SU-DHL-6 (cell line): ENCODE measurements at regions not wholly inside any gene's neighbourhood (a gene's known extent, or its start where the extent isn't known, plus 50 kb on each side); places are given as distances from the start of the nearest gene placed in this dataset.

Experiments used
- H2AFZ ChIP-seq: fragments of 200-600 bp; sonication (generic); 2 replicates; pipeline ENCODE4 v1.6.1; 2014; ENCODE audit warnings: low read depth, mild to moderate bottlenecking, moderate library complexity, mixed read lengths, antibody characterized with exemption, low read length; ENCODE audit not compliant: severe bottlenecking
- H3F3A ChIP-seq: fragments of 200-600 bp; shearing (Covaris generic); 2 replicates; pipeline ENCODE4 v1.6.0; 2016; ENCODE audit warnings: antibody characterized with exemption, mild to moderate bottlenecking; ENCODE audit not compliant: insufficient read depth
- H3K27ac ChIP-seq: fragments of 200-600 bp; sonication (generic); 2 replicates; pipeline ENCODE4 v1.5.1; 2016; ENCODE audit warnings: low read depth, mild to moderate bottlenecking, low read length, moderate library complexity, mixed read lengths
- H3K27me3 ChIP-seq: fragments of 200-600 bp; sonication (generic), shearing (Covaris generic); 2 replicates; pipeline ENCODE4 v1.6.0; 2014; ENCODE audit warnings: mild to moderate bottlenecking, low read length
- H3K36me3 ChIP-seq: fragments of 200-600 bp; sonication (generic); 2 replicates; pipeline ENCODE4 v1.6.1; 2014; ENCODE audit warnings: mild to moderate bottlenecking, low read length, mixed read lengths
- H3K4me2 ChIP-seq: fragments of 300-600, 200-600 bp; shearing (Covaris generic), sonication (generic); 2 replicates; pipeline ENCODE4 v1.6.0; 2014; ENCODE audit warnings: low read length, low read depth, mild to moderate bottlenecking; ENCODE audit not compliant: poor library complexity, severe bottlenecking
- H3K4me3 ChIP-seq: fragments of 200-600 bp; sonication (generic); 2 replicates; pipeline ENCODE4 v1.5.1; 2014; ENCODE audit warnings: antibody characterized with exemption, low read length, mild to moderate bottlenecking, mixed read lengths; ENCODE audit not compliant: insufficient read depth, poor library complexity, severe bottlenecking
- H3K79me2 ChIP-seq: fragments of 200-600 bp; sonication (generic); 2 replicates; pipeline ENCODE4 v1.6.1; 2014; ENCODE audit warnings: mild to moderate bottlenecking, low read length, moderate library complexity; ENCODE audit not compliant: insufficient read depth
- H3K9ac ChIP-seq: fragments of 200-600 bp; sonication (generic); 2 replicates; pipeline ENCODE4 v1.7.0; 2014; ENCODE audit warnings: mild to moderate bottlenecking, low read length
- H3K9me2 ChIP-seq: fragments of 200-600 bp; sonication (generic); replicated peaks from 2 replicates; pipeline ENCODE4 v1.6.1; 2014; ENCODE audit warnings: low read length; ENCODE audit not compliant: insufficient read depth
- H3K9me3 ChIP-seq: fragments of 200-600 bp; sonication (generic); 2 replicates; pipeline ENCODE4 v1.6.1; 2014; ENCODE audit warnings: low read length, mixed read lengths; ENCODE audit not compliant: insufficient read depth
- H4K20me1 ChIP-seq: fragments of 200-600 bp; sonication (generic); 2 replicates; pipeline ENCODE4 v1.6.1; 2014; ENCODE audit warnings: low read depth, mild to moderate bottlenecking, antibody characterized with exemption, low read length, moderate library complexity, mixed read lengths
- CTCF ChIP-seq: fragments of 200-600 bp; sonication (generic); IDR thresholded peaks from one replicate; pipeline ENCODE4 v1.5.1; 2017; ENCODE audit warnings: antibody characterized with exemption, mild to moderate bottlenecking, low read length, moderate library complexity; ENCODE audit not compliant: insufficient read depth, poor library complexity, severe bottlenecking
- EZH2phosphoT487 ChIP-seq: fragments of 200-600 bp; sonication (generic), shearing (Covaris generic); conservative IDR thresholded peaks from 2 replicates; pipeline ENCODE4 v1.6.1; 2018; ENCODE audit warnings: mild to moderate bottlenecking, antibody characterized with exemption, low read length, moderate library complexity, mixed read lengths

- H3K9me3 ChIP-seq = no peaks in the 10 kb centered on the region
- H3K27me3 ChIP-seq = no peaks in the 10 kb centered on the region
- no peak overlapping the region for H3K27ac ChIP-seq
- H3K4me3 ChIP-seq = no peak overlapping the region
- H3K9me2 ChIP-seq = no peaks in the 10 kb centered on the region
- H4K20me1 ChIP-seq = no peaks in the 10 kb centered on the region
- H3K4me2 ChIP-seq = no peak overlapping the region
- no peaks in the 10 kb centered on the region for H3F3A ChIP-seq
- H3K79me2 ChIP-seq = no peaks in the 10 kb centered on the region
- H3K36me3 ChIP-seq = no peaks in the 10 kb centered on the region
- TF ChIP-seq CTCF = no peak
- TF ChIP-seq EZH2phosphoT487 = no peak
- no peak overlapping the region for H2AFZ ChIP-seq
- H3K9ac ChIP-seq = no peak overlapping the region
These were observed 587.8 kb downstream of the BNC2 start for GRCh38 chr9:16282718-16283117.

DNA sequence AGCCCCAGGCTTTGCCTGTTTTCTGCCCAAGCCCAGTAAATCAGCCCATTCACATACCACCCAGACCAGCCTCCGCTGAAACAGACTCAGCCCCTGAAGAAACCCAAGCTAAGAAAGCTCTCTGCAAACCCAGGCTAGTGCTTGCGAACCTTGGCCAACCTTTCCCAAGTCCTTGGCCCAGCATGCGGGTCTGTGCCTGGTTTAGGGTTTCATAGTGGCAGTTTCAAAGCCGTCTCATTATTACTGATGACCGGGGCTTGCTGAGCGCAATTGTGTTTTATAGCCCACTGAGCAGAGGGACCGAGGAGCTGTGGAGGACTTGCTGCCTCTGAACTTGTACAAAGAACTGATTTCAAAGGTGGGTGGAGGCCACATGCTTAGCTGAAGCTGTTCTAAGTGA lies 584.3 kb downstream of the BNC2 start:
- no peaks in the 10 kb centered on the region for H3K79me2 ChIP-seq
- H3K9me3 ChIP-seq = no peaks in the 10 kb centered on the region
- no peaks in the 10 kb centered on the region for H3K36me3 ChIP-seq
- no peaks in the 10 kb centered on the region for H3K9me2 ChIP-seq
- H3F3A ChIP-seq = no peaks in the 10 kb centered on the region
- no peak overlapping the region for H3K4me2 ChIP-seq
- H3K27me3 ChIP-seq = no peaks in the 10 kb centered on the region
- H3K4me3 ChIP-seq = no peak overlapping the region
- H3K9ac ChIP-seq = no peak overlapping the region
- no peak overlapping the region for H2AFZ ChIP-seq
- TF ChIP-seq EZH2phosphoT487 = no peak
- H3K27ac ChIP-seq = no peak overlapping the region
- H4K20me1 ChIP-seq = no peaks in the 10 kb centered on the region

DNA sequence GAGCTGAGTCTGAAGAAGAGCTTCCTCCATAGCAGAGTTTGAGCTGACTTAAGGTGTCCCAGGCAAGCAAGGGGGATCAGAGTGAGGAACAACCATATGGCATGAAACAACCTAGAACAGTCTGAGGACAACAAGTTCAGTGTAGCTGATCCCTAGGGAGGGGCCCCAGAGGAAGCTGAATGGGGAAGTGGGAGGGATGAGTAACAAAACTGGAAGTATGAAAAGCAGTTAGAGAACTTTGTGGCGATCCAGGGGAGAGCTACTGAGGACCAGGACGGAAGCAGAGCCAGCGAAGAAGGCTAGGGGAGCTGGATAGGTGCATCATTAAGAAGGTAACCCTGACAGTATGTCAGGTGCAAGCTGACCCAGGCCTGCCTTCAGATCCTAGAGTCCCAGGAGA lies 580.8 kb downstream of the BNC2 start:
- Histone ChIP-seq H3K9ac (no peak overlapping the region), H3K27ac (no peak overlapping the region), H3K9me2 (no peaks in the 10 kb centered on the region), H4K20me1 (no peaks in the 10 kb centered on the region), H3K79me2 (no peaks in the 10 kb centered on the region), H3K27me3 (no peaks in the 10 kb centered on the region), H3F3A (no peaks in the 10 kb centered on the region), H2AFZ (no peak overlapping the region), H3K4me3 (no peak overlapping the region), H3K4me2 (no peak overlapping the region), H3K36me3 (no peaks in the 10 kb centered on the region), H3K9me3 (no peaks in the 10 kb centered on the region)
- TF ChIP-seq CTCF = no peak
- TF ChIP-seq EZH2phosphoT487 = no peak

GRCh38 chr9:16290169-16290568 lies 580.3 kb downstream of the BNC2 start:
- Histone ChIP-seq H2AFZ (no peak overlapping the region), H3K9me3 (no peaks in the 10 kb centered on the region), H3K9me2 (no peaks in the 10 kb centered on the region), H3F3A (no peaks in the 10 kb centered on the region), H3K36me3 (no peaks in the 10 kb centered on the region), H3K27ac (no peak overlapping the region), H3K4me3 (no peak overlapping the region), H3K79me2 (no peaks in the 10 kb centered on the region), H3K9ac (no peak overlapping the region), H4K20me1 (no peaks in the 10 kb centered on the region), H3K4me2 (no peak overlapping the region), H3K27me3 (no peaks in the 10 kb centered on the region)
- no peak for TF ChIP-seq CTCF
- no peak for TF ChIP-seq EZH2phosphoT487
